ENCODE measurements at regions not wholly inside any gene's neighbourhood (a gene's known extent, or its start where the extent isn't known, plus 50 kb on each side); places are given as distances from the start of the nearest gene placed in this dataset.

- TF ChIP-seq CTCF (optimal IDR thresholded peaks at IDR 0.05 in 1 of 3, IDR thresholded peaks at IDR 0.05 in 1 of 3, conservative IDR thresholded peaks at IDR 0.05 in 1 of 3; ENCODE audit: extremely low read depth in 1 of 3, insufficient read depth in 2 of 3, low read length in 3 of 3) (no peak), EZH2 (IDR thresholded peaks at IDR 0.05; ENCODE audit: low read length) (no peak)
Measured at GRCh38 chr3:103613397-103614156, 1178.8 kb downstream of the ZPLD1 start.
